HG03097 (cell line): ENCODE measurements at regions not wholly inside any gene's neighbourhood (a gene's known extent, or its start where the extent isn't known, plus 50 kb on each side); places are given as distances from the start of the nearest gene placed in this dataset.

Source experiments
- ATAC-seq: cut with Tn5 transposase; IDR thresholded peaks from one replicate; pipeline ENCODE4 v1.9.1; 2021; ENCODE audit not compliant: unreplicated experiment, low FRiP score

- ATAC-seq: no peak
These were observed 127.3 kb downstream of the DLL1 start for GRCh38 chr6:170163405-170164170.

GRCh38 chr6:170162775-170163404 is 128.0 kb downstream of the DLL1 start:
- ATAC-seq: no peak

- ATAC-seq: no peak
These were observed 128.7 kb downstream of the DLL1 start for GRCh38 chr6:170162011-170162774.

- no peak for ATAC-seq
These were observed 130.0 kb downstream of the DLL1 start for GRCh38 chr6:170160628-170161611.

- no peak for ATAC-seq
These were observed 130.7 kb downstream of the DLL1 start for GRCh38 chr6:170160031-170160627.

- ATAC-seq: no peak
These were observed 131.6 kb downstream of the DLL1 start for GRCh38 chr6:170159022-170159965.

- no peak for ATAC-seq
These were observed 132.4 kb downstream of the DLL1 start for GRCh38 chr6:170158296-170159021.

GRCh38 chr6:170157567-170158218 is 133.2 kb downstream of the DLL1 start:
- no peak for ATAC-seq

GRCh38 chr6:170156448-170157375 is 134.2 kb downstream of the DLL1 start:
- ATAC-seq: no peak

GRCh38 chr6:170155464-170156196 is 135.2 kb downstream of the DLL1 start:
- ATAC-seq: no peak

- ATAC-seq: no peak
These were observed 137.2 kb downstream of the DLL1 start for GRCh38 chr6:170153436-170154319.

- ATAC-seq: no peak
These were observed 137.9 kb downstream of the DLL1 start for GRCh38 chr6:170152989-170153388.

GRCh38 chr6:170152124-170152926 is 138.6 kb downstream of the DLL1 start:
- no peak for ATAC-seq

- no peak for ATAC-seq
These were observed 139.1 kb downstream of the DLL1 start for GRCh38 chr6:170151804-170152123.
